HepG2 (cell line): ENCODE measurements at regions not wholly inside any gene's neighbourhood (a gene's known extent, or its start where the extent isn't known, plus 50 kb on each side); places are given as distances from the start of the nearest gene placed in this dataset.
A peak's percentile ranks its signal among the peaks of the same experiment; 100 is the strongest.

ENCODE experiments used
- ATAC-seq: fragments of 200-7000 bp; cut with Tn5 transposase; 3 replicates; pipeline ENCODE4 v1.9.1; 2020; ENCODE audit warnings: mild to moderate bottlenecking, moderate library complexity
- BruUV-seq: library from RNA; stranded (reverse); fragments of 400-500 nt; replicated peaks from 2 replicates; lab custom pipeline; 2021; lab: Mats Ljungman, UMichigan
- CTCF ChIA-PET: fragments of 300-600 bp; formaldehyde crosslinking; extraction: SDS; loops from one replicate; lab custom pipeline; 2021; ENCODE audit warnings: low total read pairs, inconsistent platforms, low intra/inter-chr PET ratio; lab: Yijun Ruan, JAX
- POLR2A ChIA-PET: fragments of 350-600 bp; sonication (Branson Sonifier 250); formaldehyde crosslinking; loops from one replicate; lab custom pipeline; 2020; ENCODE audit warnings: antibody characterized with exemption, inconsistent platforms; lab: Yijun Ruan, JAX
- DNase-seq: peaks from one replicate; pipeline ENCODE4 v3.0.0-alpha.2; 2015; ENCODE audit warnings: low spot score
- FAIRE-seq: peaks from 3 replicates; lab custom pipeline; 2011; peaks lifted over from hg19 to GRCh38; lab: Jason Lieb, UNC
- H2AFZ ChIP-seq: one replicate; pipeline ENCODE4 v1.6.1; 2011; ENCODE audit warnings: low read length, inconsistent platforms
- H3K27ac ChIP-seq: fragments of 300-600 bp; 3 replicates; pipeline ENCODE4 v1.8.0; 2011; ENCODE audit warnings: mixed run types, mild to moderate bottlenecking, mixed read lengths, low read length, inconsistent platforms; ENCODE audit not compliant: insufficient read depth; ENCODE audit errors: extremely low read length
- H3K27me3 ChIP-seq, 2 experiments: fragments of 200-600 bp in 1 of 2; 2 replicates in 1 of 2; 3 replicates in 1 of 2; pipeline versions ENCODE4 v1.6.0 to v1.8.0; 2011; ENCODE audit warnings: low read length in 2 of 2, mild to moderate bottlenecking in 2 of 2, moderate library complexity in 2 of 2, inconsistent platforms in 1 of 2; ENCODE audit not compliant: insufficient read depth in 2 of 2, control insufficient read depth in 1 of 2
- H3K36me3 ChIP-seq, 2 experiments: fragments of 200-600 bp in 1 of 2; replicated peaks in 1 of 2; 2 replicates in 1 of 2; 3 replicates in 1 of 2; pipeline versions ENCODE4 v1.5.1 to v1.8.0; 2011; ENCODE audit warnings: low read length in 2 of 2, inconsistent platforms in 1 of 2; ENCODE audit not compliant: insufficient read depth in 2 of 2, control insufficient read depth in 1 of 2
- H3K4me1 ChIP-seq: 2 replicates; pipeline ENCODE4 v1.5.1; 2012; ENCODE audit warnings: low read length, inconsistent platforms; ENCODE audit not compliant: insufficient read depth
- H3K4me2 ChIP-seq: 2 replicates; pipeline ENCODE4 v1.6.0; 2011; ENCODE audit warnings: low read depth, low read length, inconsistent platforms
- H3K4me3 ChIP-seq, 3 experiments: fragments of 200-600 bp in 1 of 3; sonication (generic), shearing (Covaris generic) in 1 of 3; replicated peaks in 1 of 3; 2 replicates each; pipeline ENCODE4 v1.5.1; 2011 to 2016; ENCODE audit warnings: low read length in 3 of 3, inconsistent platforms in 2 of 3, low read depth in 2 of 3, mild to moderate bottlenecking in 2 of 3, control low read depth in 1 of 3, mixed read lengths in 1 of 3; ENCODE audit not compliant: insufficient read depth in 1 of 3
- H3K79me2 ChIP-seq: one replicate; pipeline ENCODE4 v1.6.1; 2011; ENCODE audit warnings: low read length, inconsistent platforms; ENCODE audit not compliant: insufficient read depth
- H3K9ac ChIP-seq: 2 replicates; pipeline ENCODE4 v1.6.0; 2011; ENCODE audit warnings: mild to moderate bottlenecking, low read depth, low read length, inconsistent platforms; ENCODE audit not compliant: insufficient read depth
- H3K9me3 ChIP-seq: 2 replicates; pipeline ENCODE4 v1.5.1; 2012; ENCODE audit warnings: mild to moderate bottlenecking, low read length
- H4K20me1 ChIP-seq: 2 replicates; pipeline ENCODE4 v1.6.0; 2011; ENCODE audit warnings: inconsistent platforms, mild to moderate bottlenecking, low read length, moderate library complexity; ENCODE audit not compliant: insufficient read depth
- E2F1 ChIP-seq: sonication (generic); formaldehyde crosslinking; IDR thresholded peaks from 2 replicates; pipeline ENCODE4 v1.5.0; 2020; ENCODE audit warnings: missing genetic modification reagents
- GZF1 ChIP-seq: sonication (generic); formaldehyde crosslinking; IDR thresholded peaks from 2 replicates; pipeline ENCODE4 v1.5.1; 2020; ENCODE audit warnings: mild to moderate bottlenecking, missing genetic modification reagents
- HOMEZ ChIP-seq: IDR thresholded peaks from 2 replicates; pipeline ENCODE4 v1.6.1; 2016; ENCODE audit warnings: low read depth
- IRX3 ChIP-seq: sonication (generic); formaldehyde crosslinking; IDR thresholded peaks from 2 replicates; pipeline ENCODE4 v1.8.1; 2023; ENCODE audit warnings: mild to moderate bottlenecking, low read depth, missing genetic modification reagents, borderline replicate concordance
- MLLT10 ChIP-seq: sonication (generic); formaldehyde crosslinking; IDR thresholded peaks from 2 replicates; pipeline ENCODE4 v1.4.0; 2020; ENCODE audit warnings: missing genetic modification reagents
- TBP ChIP-seq: sonication (generic); formaldehyde crosslinking; IDR thresholded peaks from 2 replicates; pipeline ENCODE4 v1.5.0; 2020; ENCODE audit warnings: missing genetic modification reagents
- ZBTB26 ChIP-seq: IDR thresholded peaks from 2 replicates; pipeline ENCODE4 v1.6.1; 2016; ENCODE audit warnings: missing compliant biosample characterization, missing genetic modification reagents, borderline replicate concordance
- ZNF251 ChIP-seq: sonication (generic); formaldehyde crosslinking; IDR thresholded peaks from 2 replicates; pipeline ENCODE4 v1.9.0; 2021; ENCODE audit warnings: mild to moderate bottlenecking, missing genetic modification reagents
- ZNF644 ChIP-seq: IDR thresholded peaks from 2 replicates; pipeline ENCODE4 v1.6.1; 2016; ENCODE audit warnings: low read depth
- ZNF670 ChIP-seq: sonication (generic); formaldehyde crosslinking; IDR thresholded peaks from 2 replicates; pipeline ENCODE4 v1.8.0; 2022; ENCODE audit warnings: mild to moderate bottlenecking, missing genetic modification reagents, borderline replicate concordance
- ZSCAN12 ChIP-seq: sonication (generic); formaldehyde crosslinking; IDR thresholded peaks from 2 replicates; pipeline ENCODE4 v1.9.0; 2021; ENCODE audit warnings: mild to moderate bottlenecking, missing genetic modification reagents
- WGBS: methylation state at CpG from one replicate; pipeline ENCODE4 v1.1.6; 2017; ENCODE audit warnings: low lambda C conversion rate; 5-methylcytosine and 5-hydroxymethylcytosine counted together
- in situ Hi-C: cut with HindIII; loops from 2 replicates; pipeline ENCODE4 v1.10.0; 2017; ENCODE audit warnings: low pct_unique_long_range_greater_than_20kb; ENCODE audit not compliant: extremely low pct_ligation_motif_present
- intact Hi-C: fragments of 100-400 bp; cut with micrococcal nuclease; formaldehyde crosslinking; loops from one replicate; pipeline ENCODE4 v1.10.0; 2022; ENCODE audit not compliant: unreplicated experiment

- ATAC-seq (no peak), FAIRE-seq (no peak), DNase-seq (no peak)
- Histone ChIP-seq H3K27me3 (peaks cover 5 to 24% of the 10 kb centered on the region in 2 experiments; a peak in 4 of 5 replicates), H3K36me3 (no peaks in the 10 kb centered on the region), H3K27ac (no peak overlapping the region), H2AFZ (no peak overlapping the region), H3K9ac (no peak overlapping the region), H3K4me3 (no peak overlapping the region), H4K20me1 (no peaks in the 10 kb centered on the region), H3K4me1 (peaks cover 3% of the 10 kb centered on the region; the same call in 1 of the 2 replicates), H3K9me3 (no peaks in the 10 kb centered on the region), H3K79me2 (no peaks in the 10 kb centered on the region), H3K4me2 (no peak overlapping the region)
- in situ Hi-C loops (no loop called here), intact Hi-C loops (no loop called here)
- WGBS, result 54% methylated on average over 2 of the region's 2 CpGs
- BruUV-seq, result no TSS peak
- TF ChIP-seq GZF1, result no peak
- TF ChIP-seq TBP (CRISPR knock-in tag), result no peak
- no peak for TF ChIP-seq HOMEZ
- no peak for TF ChIP-seq ZNF251 (CRISPR knock-in tag)
- TF ChIP-seq MLLT10 (CRISPR knock-in tag), result no peak
- CTCF ChIA-PET, result no interaction called here
- POLR2A ChIA-PET, result no interaction called here
These were observed 59.8 kb upstream of the SMIM36 start for GRCh38 chr17:55571095-55571494.

GRCh38 chr17:55570391-55570790 lies 59.1 kb upstream of the SMIM36 start:
- peak; percentile 35; the same call in 1 of the 3 replicates for ATAC-seq
- TF ChIP-seq ZBTB26, result no peak
- no peak for TF ChIP-seq IRX3 (CRISPR knock-in tag)
- TF ChIP-seq ZNF670 (CRISPR knock-in tag), result no peak
- no peak for TF ChIP-seq E2F1 (CRISPR knock-in tag)
- TF ChIP-seq ZSCAN12 (CRISPR knock-in tag), result no peak
- no peak for TF ChIP-seq ZNF644 (CRISPR knock-in tag)
- TF ChIP-seq, all 625 proteins: peak for 0
- Histone ChIP-seq H3K27ac (no peak overlapping the region), H3K27me3 (peaks cover 2 to 24% of the 10 kb centered on the region in 2 experiments; a peak in 3 of 5 replicates), H3K36me3 (no peaks in the 10 kb centered on the region), H2AFZ (no peak overlapping the region), H3K4me2 (no peak overlapping the region), H3K9ac (no peak overlapping the region), H4K20me1 (no peaks in the 10 kb centered on the region), H3K9me3 (no peaks in the 10 kb centered on the region), H3K4me1 (no peaks in the 10 kb centered on the region), H3K4me3 (no peak overlapping the region), H3K79me2 (no peaks in the 10 kb centered on the region)
- POLR2A ChIA-PET, result no interaction called here
- in situ Hi-C loops, result no loop called here
- DNase-seq (no peak), FAIRE-seq (no peak)
- 4% methylated on average over 6 of the region's 6 CpGs for WGBS
- intact Hi-C loops, result no loop called here
- CTCF ChIA-PET, result no interaction called here
- no TSS peak for BruUV-seq
